ENCODE measurements at regions not wholly inside any gene's neighbourhood (a gene's known extent, or its start where the extent isn't known, plus 50 kb on each side); places are given as distances from the start of the nearest gene placed in this dataset.

GRCh38 chr17:79324194-79324593 lies 249.6 kb downstream of the ENGASE start:
- no peak overlapping the region for H2AFZ ChIP-seq (ENCODE audit: low read depth, low read length, severe bottlenecking)
- H3K9me2 ChIP-seq (replicated peaks; ENCODE audit: insufficient read depth, low read length) = no peaks in the 10 kb centered on the region
- no peaks in the 10 kb centered on the region for H4K20me1 ChIP-seq (ENCODE audit: low read depth, low read length)
- H3K9ac ChIP-seq (ENCODE audit: low read length) = no peak overlapping the region
- no peaks in the 10 kb centered on the region for H3F3A ChIP-seq (ENCODE audit: insufficient read depth)
- H3K27ac ChIP-seq (ENCODE audit: low read depth, low read length) = no peak overlapping the region
- H3K36me3 ChIP-seq (ENCODE audit: low read length) = no peaks in the 10 kb centered on the region
- H3K4me2 ChIP-seq (ENCODE audit: low read depth, low read length, poor library complexity, severe bottlenecking) = no peak overlapping the region
- TF ChIP-seq EZH2phosphoT487 (conservative IDR thresholded peaks at IDR 0.05; ENCODE audit: low read length) (no peak), CTCF (IDR thresholded peaks at IDR 0.05; ENCODE audit: insufficient read depth, low read length, poor library complexity, severe bottlenecking) (no peak)
- no peaks in the 10 kb centered on the region for H3K79me2 ChIP-seq (ENCODE audit: insufficient read depth, low read length)
- H3K9me3 ChIP-seq (ENCODE audit: insufficient read depth, low read length) = no peaks in the 10 kb centered on the region
- no peak overlapping the region for H3K4me3 ChIP-seq (ENCODE audit: insufficient read depth, low read length, poor library complexity, severe bottlenecking)
- H3K27me3 ChIP-seq (ENCODE audit: low read length) = peaks cover 3% of the 10 kb centered on the region; the same call in 1 of the 2 replicates

- H4K20me1 ChIP-seq (ENCODE audit: low read depth, low read length) = no peaks in the 10 kb centered on the region
- H3F3A ChIP-seq (ENCODE audit: insufficient read depth) = no peaks in the 10 kb centered on the region
- TF ChIP-seq EZH2phosphoT487 (conservative IDR thresholded peaks at IDR 0.05; ENCODE audit: low read length) (no peak), CTCF (IDR thresholded peaks at IDR 0.05; ENCODE audit: insufficient read depth, low read length, poor library complexity, severe bottlenecking) (no peak)
- no peaks in the 10 kb centered on the region for H3K9me3 ChIP-seq (ENCODE audit: insufficient read depth, low read length)
- no peak overlapping the region for H3K9ac ChIP-seq (ENCODE audit: low read length)
- H3K36me3 ChIP-seq (ENCODE audit: low read length) = no peaks in the 10 kb centered on the region
- H3K4me3 ChIP-seq (ENCODE audit: insufficient read depth, low read length, poor library complexity, severe bottlenecking) = no peak overlapping the region
- no peak overlapping the region for H3K27ac ChIP-seq (ENCODE audit: low read depth, low read length)
- H2AFZ ChIP-seq (ENCODE audit: low read depth, low read length, severe bottlenecking) = no peak overlapping the region
- H3K9me2 ChIP-seq (replicated peaks; ENCODE audit: insufficient read depth, low read length) = no peaks in the 10 kb centered on the region
- peaks cover 3% of the 10 kb centered on the region; the same call in 1 of the 2 replicates for H3K27me3 ChIP-seq (ENCODE audit: low read length)
- H3K4me2 ChIP-seq (ENCODE audit: low read depth, low read length, poor library complexity, severe bottlenecking) = no peak overlapping the region
- H3K79me2 ChIP-seq (ENCODE audit: insufficient read depth, low read length) = no peaks in the 10 kb centered on the region
Observed at GRCh38 chr17:79323566-79323965, 248.9 kb downstream of the ENGASE start.

GRCh38 chr17:79322211-79323123 lies 247.8 kb downstream of the ENGASE start:
- H3K27ac ChIP-seq (ENCODE audit: low read depth, low read length) = no peak overlapping the region
- H3K4me2 ChIP-seq (ENCODE audit: low read depth, low read length, poor library complexity, severe bottlenecking) = no peak overlapping the region
- no peaks in the 10 kb centered on the region for H3K9me3 ChIP-seq (ENCODE audit: insufficient read depth, low read length)
- H3K4me3 ChIP-seq (ENCODE audit: insufficient read depth, low read length, poor library complexity, severe bottlenecking) = no peak overlapping the region
- no peaks in the 10 kb centered on the region for H4K20me1 ChIP-seq (ENCODE audit: low read depth, low read length)
- H3K79me2 ChIP-seq (ENCODE audit: insufficient read depth, low read length) = no peaks in the 10 kb centered on the region
- no peak overlapping the region for H3K9ac ChIP-seq (ENCODE audit: low read length)
- TF ChIP-seq EZH2phosphoT487 (conservative IDR thresholded peaks at IDR 0.05; ENCODE audit: low read length) (no peak), CTCF (IDR thresholded peaks at IDR 0.05; ENCODE audit: insufficient read depth, low read length, poor library complexity, severe bottlenecking) (no peak)
- H2AFZ ChIP-seq (ENCODE audit: low read depth, low read length, severe bottlenecking) = no peak overlapping the region
- no peaks in the 10 kb centered on the region for H3K36me3 ChIP-seq (ENCODE audit: low read length)
- peaks cover 3% of the 10 kb centered on the region; the same call in 1 of the 2 replicates for H3K27me3 ChIP-seq (ENCODE audit: low read length)
- H3K9me2 ChIP-seq (replicated peaks; ENCODE audit: insufficient read depth, low read length) = no peaks in the 10 kb centered on the region
- no peaks in the 10 kb centered on the region for H3F3A ChIP-seq (ENCODE audit: insufficient read depth)

Data from SU-DHL-6 (cell line).